Liver (tissue), 7 donors: ENCODE measurements at regions not wholly inside any gene's neighbourhood (a gene's known extent, or its start where the extent isn't known, plus 50 kb on each side); places are given as distances from the start of the nearest gene placed in this dataset.
A peak's percentile ranks its signal among the peaks of the same experiment; 100 is the strongest.

Experiments used
- DNase-seq: peaks from one replicate; pipeline ENCODE4 v3.0.0-alpha.2; 2017; ENCODE audit warnings: low spot score
- H3K27ac ChIP-seq, 2 donors: one replicate each; pipeline ENCODE4 v1.7.0; 2013; ENCODE audit warnings: inconsistent platforms in 2 of 2, low read length in 2 of 2, control low read depth in 1 of 2, low read depth in 1 of 2, mild to moderate bottlenecking in 1 of 2
- H3K27me3 ChIP-seq, 4 donors: one replicate each; pipeline versions ENCODE4 v1.6.1 to v1.7.0; 2013; ENCODE audit warnings: low read length in 3 of 4, inconsistent platforms in 1 of 4, mild to moderate bottlenecking in 1 of 4, moderate library complexity in 1 of 4; ENCODE audit not compliant: control insufficient read depth in 4 of 4, insufficient read depth in 4 of 4
- H3K36me3 ChIP-seq, 4 donors: one replicate each; pipeline versions ENCODE4 v1.6.1 to v1.7.0; 2013; ENCODE audit warnings: low read length in 3 of 4, mild to moderate bottlenecking in 3 of 4, low read depth in 1 of 4, moderate library complexity in 1 of 4; ENCODE audit not compliant: control insufficient read depth in 4 of 4, insufficient read depth in 3 of 4
- H3K4me1 ChIP-seq, 4 donors: one replicate each; pipeline versions ENCODE4 v1.6.1 to v1.7.0; 2013; ENCODE audit warnings: low read length in 3 of 4, mild to moderate bottlenecking in 3 of 4, moderate library complexity in 1 of 4; ENCODE audit not compliant: control insufficient read depth in 4 of 4, insufficient read depth in 4 of 4
- H3K4me3 ChIP-seq, 3 donors: one replicate each; pipeline versions ENCODE4 v1.6.1 to v1.7.0; 2013; ENCODE audit warnings: low read length in 3 of 3, control low read depth in 1 of 3, low read depth in 1 of 3, mild to moderate bottlenecking in 1 of 3
- H3K9ac ChIP-seq, 2 donors: one replicate each; pipeline ENCODE4 v1.7.0; 2013; ENCODE audit warnings: low read length in 2 of 2, mild to moderate bottlenecking in 2 of 2, moderate library complexity in 2 of 2, control low read depth in 1 of 2, low read depth in 1 of 2
- H3K9me3 ChIP-seq, 4 donors: one replicate each; pipeline versions ENCODE4 v1.6.1 to v1.7.0; 2013; ENCODE audit warnings: low read length in 3 of 4; ENCODE audit not compliant: control insufficient read depth in 4 of 4
- ATF3 ChIP-seq: IDR thresholded peaks from 2 replicates; pipeline ENCODE4 v1.6.1; 2016; ENCODE audit warnings: antibody characterized with exemption
- EGR1 ChIP-seq, 2 donors: IDR thresholded peaks; 2 replicates each; pipeline ENCODE4 v1.6.1; 2016 to 2018; ENCODE audit warnings: antibody characterized with exemption in 2 of 2, low read depth in 2 of 2
- HNF4A ChIP-seq, 2 donors: conservative IDR thresholded peaks; 2 replicates each; pipeline ENCODE4 v1.6.1; 2016; ENCODE audit warnings: antibody characterized with exemption in 2 of 2, mild to moderate bottlenecking in 2 of 2
- HNF4G ChIP-seq: IDR thresholded peaks from 2 replicates; pipeline ENCODE4 v1.6.1; 2016; ENCODE audit warnings: antibody characterized with exemption
- JUND ChIP-seq, 2 donors: IDR thresholded peaks; 2 replicates each; pipeline ENCODE4 v1.6.1; 2016; ENCODE audit warnings: antibody characterized with exemption in 2 of 2
- MAX ChIP-seq: IDR thresholded peaks from 2 replicates; pipeline ENCODE4 v1.6.1; 2016; ENCODE audit warnings: antibody characterized with exemption
- RAD21 ChIP-seq, 2 donors: IDR thresholded peaks; 2 replicates each; pipeline ENCODE4 v1.6.1; 2016; ENCODE audit warnings: antibody characterized with exemption in 2 of 2, mild to moderate bottlenecking in 2 of 2
- RXRA ChIP-seq, 2 donors: IDR thresholded peaks; 2 replicates each; pipeline ENCODE4 v1.6.1; 2017 to 2018; ENCODE audit warnings: antibody characterized with exemption in 2 of 2, mild to moderate bottlenecking in 1 of 2
- SP1 ChIP-seq: IDR thresholded peaks from 2 replicates; pipeline ENCODE4 v1.6.1; 2018; ENCODE audit warnings: antibody characterized with exemption, mild to moderate bottlenecking
- TAF1 ChIP-seq: conservative IDR thresholded peaks from 2 replicates; pipeline ENCODE4 v1.6.1; 2016; ENCODE audit warnings: antibody characterized with exemption, mild to moderate bottlenecking
- YY1 ChIP-seq: IDR thresholded peaks from 2 replicates; pipeline ENCODE4 v1.6.1; 2016; ENCODE audit warnings: antibody characterized with exemption, mild to moderate bottlenecking
- ZBTB33 ChIP-seq: IDR thresholded peaks from 2 replicates; pipeline ENCODE4 v1.6.1; 2016; ENCODE audit warnings: antibody characterized with exemption
- WGBS: extraction: QIAGEN DNeasy Blood & Tissue Kit; methylation state at CpG from one replicate; pipeline ENCODE4 v1.1.7; 2013; 5-methylcytosine and 5-hydroxymethylcytosine counted together
- donor health status: healthy.
- donor health status: healthy.
- donor health status: healthy.
- donor health status: healthy.

GRCh38 chr9:89760123-89760522 lies 155.3 kb downstream of the GADD45G start:
- peak overlapping the region in 1 of 2 donors; percentile 12 for H3K9ac ChIP-seq
- H3K4me3 ChIP-seq = no peak overlapping the region
- TF ChIP-seq JUND (IDR thresholded peaks at IDR 0.05) (no peak), YY1 (no peak), TAF1 (no peak), HNF4A (conservative IDR thresholded peaks at IDR 0.05) (peak; percentile 32 to 43), SP1 (no peak), HNF4G (no peak), MAX (no peak), RXRA (IDR thresholded peaks at IDR 0.05) (peak; percentile 26 to 63), RAD21 (IDR thresholded peaks at IDR 0.05) (peak in 1 of 2 donors; percentile 51)
- no peaks in the 10 kb centered on the region for H3K36me3 ChIP-seq
- no peak for DNase-seq
- H3K4me1 ChIP-seq = peaks cover 18 to 40% (median 29%) of the 10 kb centered on the region in 4 donors
- no peaks in the 10 kb centered on the region for H3K9me3 ChIP-seq
- no peaks in the 10 kb centered on the region for H3K27me3 ChIP-seq
- no peak overlapping the region for H3K27ac ChIP-seq
- WGBS = 53% methylated on average over 6 of the region's 6 CpGs

GRCh38 chr9:89764217-89764616 lies 159.4 kb downstream of the GADD45G start:
- Histone ChIP-seq H3K36me3 (no peaks in the 10 kb centered on the region), H3K27me3 (no peaks in the 10 kb centered on the region), H3K9me3 (no peaks in the 10 kb centered on the region), H3K4me1 (peaks cover 7 to 14% (median 11%) of the 10 kb centered on the region in 4 donors), H3K27ac (no peak overlapping the region), H3K9ac (no peak overlapping the region), H3K4me3 (no peak overlapping the region)
- 94% methylated on average over 5 of the region's 5 CpGs for WGBS
- no peak for TF ChIP-seq SP1
- DNase-seq = no peak

GRCh38 chr9:89765211-89765946 lies 160.6 kb downstream of the GADD45G start:
- 90% methylated on average over 3 of the region's 3 CpGs for whole genome bisulfite sequencing
- no peak for DNase-seq

More at GRCh38 chr9:89765211-89765946, 160.6 kb downstream of the GADD45G start:
- Histone ChIP-seq H3K4me1 (peaks cover 2 to 5% (median 4%) of the 10 kb centered on the region in 4 donors), H3K9ac (no peak overlapping the region), H3K27ac (no peak overlapping the region), H3K27me3 (no peaks in the 10 kb centered on the region), H3K9me3 (no peaks in the 10 kb centered on the region), H3K36me3 (no peaks in the 10 kb centered on the region), H3K4me3 (no peak overlapping the region)
- TF ChIP-seq EGR1 (IDR thresholded peaks at IDR 0.05; ENCODE audit: low read depth in 2 of 2) (no peak), ATF3 (no peak), ZBTB33 (no peak), MAX (no peak)
